ENCODE measurements at regions not wholly inside any gene's neighbourhood (a gene's known extent, or its start where the extent isn't known, plus 50 kb on each side); places are given as distances from the start of the nearest gene placed in this dataset.

- Histone ChIP-seq H3K4me3 (replicated peaks in 1 of 3; ENCODE audit: insufficient read depth in 1 of 3, low read depth in 2 of 3, low read length in 3 of 3) (no peak overlapping the region), H3K79me2 (ENCODE audit: insufficient read depth, low read length) (no peaks in the 10 kb centered on the region), H3K4me2 (ENCODE audit: low read depth, low read length) (no peak overlapping the region), H3K4me1 (ENCODE audit: insufficient read depth, low read length) (no peaks in the 10 kb centered on the region), H3K27me3 (ENCODE audit: control insufficient read depth in 1 of 2, insufficient read depth in 2 of 2, low read length in 2 of 2) (no peaks in the 10 kb centered on the region), H3K36me3 (replicated peaks in 1 of 2; ENCODE audit: control insufficient read depth in 1 of 2, insufficient read depth in 2 of 2, low read length in 2 of 2) (no peaks in the 10 kb centered on the region), H2AFZ (ENCODE audit: low read length) (no peak overlapping the region), H3K27ac (ENCODE audit: extremely low read length, insufficient read depth, low read length) (no peak overlapping the region), H3K9ac (ENCODE audit: insufficient read depth, low read depth, low read length) (no peak overlapping the region), H4K20me1 (ENCODE audit: insufficient read depth, low read length) (no peaks in the 10 kb centered on the region), H3K9me3 (ENCODE audit: low read length) (peaks cover 6% of the 10 kb centered on the region)
- ChIA-PET CTCF (ENCODE audit: low intra/inter-chr PET ratio, low total read pairs) (no interaction called here), POLR2A (no interaction called here)
- FAIRE-seq (no peak), ATAC-seq (no peak), DNase-seq (ENCODE audit: low spot score) (no peak)
- in situ Hi-C loops (cut with HindIII; ENCODE audit: extremely low pct_ligation_motif_present, low pct_unique_long_range_greater_than_20kb): no loop called here
- WGBS (ENCODE audit: low lambda C conversion rate): under 1% methylated on average over 6 of the region's 6 CpGs
- TF ChIP-seq NR2F1 (CRISPR knock-in tag; IDR thresholded peaks at IDR 0.05) (no peak), KAT8 (CRISPR knock-in tag; IDR thresholded peaks at IDR 0.05) (no peak), MAFG (CRISPR knock-in tag; IDR thresholded peaks at IDR 0.05) (no peak), ZNF232 (CRISPR knock-in tag; IDR thresholded peaks at IDR 0.05; ENCODE audit: borderline replicate concordance) (no peak), ZNF609 (CRISPR knock-in tag; IDR thresholded peaks at IDR 0.05; ENCODE audit: borderline replicate concordance) (no peak), KLF16 (CRISPR knock-in tag; IDR thresholded peaks at IDR 0.05) (no peak), ZSCAN30 (CRISPR knock-in tag; IDR thresholded peaks at IDR 0.05) (no peak), ZFP62 (CRISPR knock-in tag; IDR thresholded peaks at IDR 0.05) (no peak), ZNF280D (CRISPR knock-in tag; IDR thresholded peaks at IDR 0.05) (no peak), JUNB (CRISPR knock-in tag; IDR thresholded peaks at IDR 0.05; ENCODE audit: borderline replicate concordance) (no peak), RBFOX2 (IDR thresholded peaks at IDR 0.05; ENCODE audit: low read depth, low read length) (no peak), ZBTB7B (CRISPR knock-in tag; IDR thresholded peaks at IDR 0.05) (no peak), BCL6 (CRISPR knock-in tag; IDR thresholded peaks at IDR 0.05) (no peak), SRSF1 (optimal IDR thresholded peaks at IDR 0.05; ENCODE audit: low read depth, low read length) (no peak), ZNF138 (CRISPR knock-in tag; IDR thresholded peaks at IDR 0.05; ENCODE audit: low read depth) (no peak), ZBTB33 (CRISPR knock-in tag; IDR thresholded peaks at IDR 0.05) (no peak)
- intact Hi-C loops (cut with micrococcal nuclease; ENCODE audit: unreplicated experiment): no loop called here
- no TSS peak for BruUV-seq (replicated peaks)
Measured at GRCh38 chr20:11499101-11499634, 418.5 kb upstream of the BTBD3 start.
